Skeletal muscle satellite cell (primary cell): ENCODE measurements at regions not wholly inside any gene's neighbourhood (a gene's known extent, or its start where the extent isn't known, plus 50 kb on each side); places are given as distances from the start of the nearest gene placed in this dataset.

Experiments
- H3K27me3 ChIP-seq: 2 replicates; pipeline ENCODE4 v1.7.0; 2013; ENCODE audit warnings: low read length; ENCODE audit not compliant: control insufficient read depth, insufficient read depth
- H3K36me3 ChIP-seq: 2 replicates; pipeline ENCODE4 v1.7.0; 2013; ENCODE audit warnings: mild to moderate bottlenecking, control low read depth, low read length; ENCODE audit not compliant: insufficient read depth
- H3K4me1 ChIP-seq: 2 replicates; pipeline ENCODE4 v1.7.0; 2013; ENCODE audit warnings: low read length; ENCODE audit not compliant: control insufficient read depth, insufficient read depth
- H3K4me2 ChIP-seq: 2 replicates; pipeline ENCODE4 v1.7.0; 2013; ENCODE audit warnings: mild to moderate bottlenecking, low read length
- H3K4me3 ChIP-seq: 2 replicates; pipeline ENCODE4 v1.7.0; 2013; ENCODE audit warnings: low read length
- H3K9ac ChIP-seq: 2 replicates; pipeline ENCODE4 v1.7.0; 2013; ENCODE audit warnings: mild to moderate bottlenecking, low read depth, low read length, moderate library complexity
- H3K9me3 ChIP-seq: replicated peaks from 2 replicates; pipeline ENCODE4 v1.7.0; 2013; ENCODE audit warnings: mild to moderate bottlenecking, control low read depth, low read length

DNA sequence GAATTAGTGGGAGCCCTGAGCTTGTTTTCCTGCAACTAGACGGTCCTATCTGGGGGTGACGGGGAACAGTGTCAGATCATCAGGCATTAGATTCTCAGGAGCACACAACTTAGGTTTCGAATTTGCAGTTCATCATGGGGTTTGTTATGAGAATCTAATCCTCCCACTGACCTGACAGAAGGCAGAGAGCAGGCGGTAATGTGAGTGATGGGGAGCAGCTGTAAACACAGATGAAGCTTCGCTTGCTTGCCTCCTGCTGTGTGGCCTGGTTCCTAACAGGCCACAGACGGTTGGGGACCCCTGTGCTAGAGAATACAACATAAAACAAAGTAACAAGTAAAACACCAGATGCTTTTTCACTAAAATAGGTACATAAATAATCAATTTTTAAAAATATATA, 86.2 kb upstream of the BLTP1 start:
- Histone ChIP-seq H3K4me2 (no peak overlapping the region), H3K36me3 (no peaks in the 10 kb centered on the region), H3K9me3 (no peaks in the 10 kb centered on the region), H3K9ac (no peak overlapping the region), H3K4me1 (no peaks in the 10 kb centered on the region), H3K27me3 (no peaks in the 10 kb centered on the region), H3K4me3 (no peak overlapping the region)

DNA sequence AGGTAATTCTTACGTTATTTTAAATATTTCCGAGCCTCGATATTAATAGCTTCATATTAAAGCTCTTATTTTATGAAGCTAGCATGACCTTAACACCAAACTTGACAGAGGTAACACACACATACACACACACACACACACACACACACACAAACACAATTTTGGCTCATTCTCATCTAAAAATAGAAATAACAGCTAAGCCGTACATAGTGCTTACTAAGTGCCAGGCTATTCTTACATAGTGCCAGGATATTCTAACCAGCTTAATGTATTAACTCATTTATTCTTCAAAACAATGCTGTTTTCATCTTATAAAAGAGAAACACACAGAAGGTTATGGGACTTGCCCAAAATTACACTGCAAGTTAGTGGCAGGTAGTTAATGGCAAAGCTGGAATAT, 87.0 kb upstream of the BLTP1 start:
- no peaks in the 10 kb centered on the region for H3K27me3 ChIP-seq
- no peak overlapping the region for H3K4me2 ChIP-seq
- H3K9me3 ChIP-seq, result no peaks in the 10 kb centered on the region
- no peaks in the 10 kb centered on the region for H3K4me1 ChIP-seq
- no peaks in the 10 kb centered on the region for H3K36me3 ChIP-seq
- no peak overlapping the region for H3K9ac ChIP-seq
- no peak overlapping the region for H3K4me3 ChIP-seq

DNA sequence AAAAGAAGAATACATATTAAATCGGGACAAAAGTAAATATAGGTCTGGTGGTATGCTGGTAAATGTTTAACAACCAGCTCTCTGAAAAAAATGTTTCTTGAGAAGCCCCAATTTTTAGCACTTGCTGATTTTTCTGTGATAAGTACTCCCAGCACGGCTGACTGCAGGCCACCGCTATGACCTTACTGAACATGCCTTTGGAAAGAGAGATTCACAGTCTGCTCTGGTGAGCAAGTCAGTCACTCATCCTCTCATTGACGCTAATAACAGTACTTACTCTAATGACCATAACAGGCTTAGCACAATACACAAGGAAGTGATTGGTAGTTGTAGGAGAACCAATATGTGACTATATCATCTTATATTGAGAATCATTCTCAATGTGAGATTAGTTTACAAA, 98.9 kb upstream of the BLTP1 start:
- no peak overlapping the region for H3K4me3 ChIP-seq
- H3K9ac ChIP-seq, result no peak overlapping the region
- no peak overlapping the region for H3K4me2 ChIP-seq
- no peaks in the 10 kb centered on the region for H3K36me3 ChIP-seq
- H3K27me3 ChIP-seq, result no peaks in the 10 kb centered on the region
- H3K9me3 ChIP-seq, result no peaks in the 10 kb centered on the region
- no peaks in the 10 kb centered on the region for H3K4me1 ChIP-seq

DNA sequence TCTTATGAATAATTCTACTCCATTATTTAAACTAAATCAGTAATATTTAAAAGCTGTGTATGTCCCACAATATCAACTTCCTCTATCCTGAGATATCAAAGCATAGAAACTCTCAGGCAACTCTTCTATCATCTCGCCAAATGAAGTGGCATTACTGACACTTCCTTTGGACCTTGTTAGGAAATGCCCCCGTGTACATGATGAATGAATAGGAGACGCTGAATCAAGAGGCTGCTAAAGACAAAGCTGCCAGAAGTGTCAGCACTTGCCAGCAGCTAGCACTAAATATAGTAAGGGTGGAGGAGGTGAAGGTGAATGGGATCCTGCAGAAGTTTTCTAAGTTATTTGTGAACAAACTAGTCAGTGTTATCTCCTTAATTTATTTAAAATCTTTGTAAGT, 99.5 kb upstream of the BLTP1 start:
- no peak overlapping the region for H3K9ac ChIP-seq
- H3K4me3 ChIP-seq, result no peak overlapping the region
- no peaks in the 10 kb centered on the region for H3K9me3 ChIP-seq
- no peak overlapping the region for H3K4me2 ChIP-seq
- no peaks in the 10 kb centered on the region for H3K27me3 ChIP-seq
- no peaks in the 10 kb centered on the region for H3K4me1 ChIP-seq
- no peaks in the 10 kb centered on the region for H3K36me3 ChIP-seq

DNA sequence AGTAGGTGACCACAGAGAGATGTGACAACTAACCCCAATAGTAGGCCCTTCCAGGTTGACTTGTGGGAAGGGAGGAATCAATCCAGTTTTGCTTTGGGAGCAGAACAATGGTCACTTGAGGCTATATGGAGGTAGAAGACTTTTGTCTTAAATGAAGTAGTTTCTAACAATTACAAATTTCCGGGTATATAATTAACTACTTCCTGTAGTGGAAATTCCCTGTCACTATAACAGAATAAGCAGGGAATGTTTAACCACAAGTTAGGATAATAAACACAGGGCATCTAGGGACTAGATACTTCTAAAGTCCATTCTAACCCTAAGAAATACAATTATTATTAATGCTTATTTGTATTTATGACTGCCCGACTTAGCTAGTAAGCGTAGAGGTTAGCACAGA, 99.0 kb upstream of the TRPC3 start:
- no peaks in the 10 kb centered on the region for H3K27me3 ChIP-seq
- no peak overlapping the region for H3K4me3 ChIP-seq
- no peak overlapping the region for H3K4me2 ChIP-seq
- H3K9me3 ChIP-seq, result no peaks in the 10 kb centered on the region
- H3K4me1 ChIP-seq, result no peaks in the 10 kb centered on the region
- no peak overlapping the region for H3K9ac ChIP-seq
- no peaks in the 10 kb centered on the region for H3K36me3 ChIP-seq

DNA sequence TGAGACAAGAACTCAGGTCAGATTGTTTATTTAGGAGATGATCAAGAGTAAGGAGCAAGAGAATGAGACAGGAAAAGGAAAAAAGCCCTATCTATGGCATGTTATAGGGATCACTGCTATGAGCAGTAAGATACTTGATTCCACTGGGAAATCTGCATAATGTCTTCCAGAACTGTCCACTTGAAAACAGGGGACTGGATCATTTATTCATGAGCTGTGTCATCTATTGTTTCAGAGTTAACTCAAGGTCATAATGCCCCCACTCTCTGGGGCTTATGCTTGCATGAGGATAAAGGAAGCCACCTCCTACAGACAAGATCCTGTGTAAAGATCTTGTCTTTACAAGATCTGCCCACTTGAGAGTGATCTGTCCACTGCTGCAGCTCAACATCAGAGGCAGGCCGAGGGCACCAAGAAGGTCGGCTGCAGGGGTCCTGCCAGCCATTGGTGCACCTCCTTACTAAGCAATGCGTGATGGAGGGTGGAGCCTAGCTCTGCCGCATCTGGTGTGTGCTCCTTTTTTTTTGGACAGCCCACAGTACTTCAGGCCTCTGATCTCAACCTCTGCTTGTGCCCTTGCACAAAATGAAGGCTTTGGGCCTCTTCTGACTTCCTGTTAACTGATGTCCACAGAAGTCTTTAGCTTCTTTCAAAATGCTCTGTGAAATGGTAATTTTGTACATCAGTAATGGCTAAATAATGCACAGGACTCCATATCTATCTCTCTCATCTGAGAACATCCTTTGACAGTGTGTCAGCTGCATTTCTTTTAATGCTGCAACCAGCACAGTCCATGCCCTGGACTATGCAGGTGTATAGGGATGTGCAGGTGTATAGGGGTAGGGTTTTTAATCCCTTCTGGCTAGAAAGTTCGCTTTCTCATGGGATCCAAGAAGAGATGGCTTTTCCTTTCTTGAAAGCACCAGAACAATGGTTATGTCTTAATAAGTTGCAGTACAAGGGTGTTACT, 95.9 kb upstream of the TRPC3 start:
- peaks cover 9% of the 10 kb centered on the region for H3K4me1 ChIP-seq
- no peak overlapping the region for H3K9ac ChIP-seq
- H3K4me3 ChIP-seq, result no peak overlapping the region
- no peaks in the 10 kb centered on the region for H3K36me3 ChIP-seq
- H3K4me2 ChIP-seq, result no peak overlapping the region
- no peaks in the 10 kb centered on the region for H3K27me3 ChIP-seq
- no peaks in the 10 kb centered on the region for H3K9me3 ChIP-seq

DNA sequence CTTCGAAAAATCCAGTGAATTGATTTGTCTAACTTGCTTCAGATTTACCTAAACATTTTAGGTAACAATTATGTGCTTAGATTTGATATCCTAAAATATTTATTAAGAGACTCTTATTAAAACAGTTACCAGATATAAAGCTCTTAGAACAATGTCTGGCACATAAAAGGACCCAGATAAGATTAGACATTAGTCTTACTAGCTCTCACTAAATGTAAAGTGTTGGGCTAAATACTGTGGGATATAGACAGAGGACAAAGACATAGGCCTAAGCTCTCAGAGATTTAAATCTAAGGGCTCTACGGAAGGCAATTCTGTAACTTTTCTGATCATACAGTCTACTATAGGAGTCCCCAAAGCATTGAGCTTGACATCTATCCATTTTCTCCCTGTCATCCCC, 94.4 kb upstream of the TRPC3 start:
- H3K4me3 ChIP-seq, result no peak overlapping the region
- H3K27me3 ChIP-seq, result no peaks in the 10 kb centered on the region
- H3K36me3 ChIP-seq, result no peaks in the 10 kb centered on the region
- no peak overlapping the region for H3K9ac ChIP-seq
- H3K4me2 ChIP-seq, result no peak overlapping the region
- H3K4me1 ChIP-seq, result peaks cover 9% of the 10 kb centered on the region
- H3K9me3 ChIP-seq, result no peaks in the 10 kb centered on the region

DNA sequence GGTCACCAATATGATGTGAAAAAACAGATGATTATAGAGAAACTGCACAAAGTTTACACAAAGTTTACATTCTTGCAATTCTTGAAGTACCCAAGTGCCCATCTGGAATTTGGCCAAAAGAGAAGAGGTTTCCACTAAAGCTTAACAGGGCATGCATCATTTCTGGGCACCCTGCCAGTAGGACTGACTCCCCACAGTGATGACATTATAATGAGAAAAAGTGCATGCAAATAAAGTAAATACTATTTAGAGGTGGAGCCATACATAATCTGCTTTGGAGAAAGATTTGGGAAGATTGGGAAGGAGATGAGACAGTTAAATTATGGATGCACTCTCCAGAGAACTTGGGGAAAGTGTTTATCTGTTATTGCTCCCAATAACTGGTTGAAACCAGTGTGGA, 93.7 kb upstream of the TRPC3 start:
- H3K9me3 ChIP-seq, result no peaks in the 10 kb centered on the region
- H3K4me3 ChIP-seq, result no peak overlapping the region
- H3K27me3 ChIP-seq, result no peaks in the 10 kb centered on the region

DNA sequence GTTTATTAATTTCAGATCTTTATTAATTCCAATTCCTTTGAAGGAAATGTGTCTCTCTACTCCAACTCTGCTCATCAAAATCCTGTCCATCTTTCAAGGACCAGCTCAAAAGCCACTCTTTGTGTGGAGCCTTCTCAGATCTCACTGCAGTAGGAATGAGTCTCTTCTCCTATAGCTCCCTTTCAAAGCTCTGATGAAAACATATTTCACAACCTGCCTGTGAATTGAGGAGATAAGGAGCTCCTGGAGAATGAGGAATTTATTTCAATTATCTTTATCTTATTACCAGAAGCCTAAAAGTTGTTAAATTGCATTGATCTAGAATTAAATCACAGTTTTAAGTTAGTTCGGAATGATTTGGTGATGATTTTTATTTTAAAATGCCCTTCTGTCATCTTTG, 92.6 kb upstream of the TRPC3 start:
- Histone ChIP-seq H3K9me3 (no peaks in the 10 kb centered on the region), H3K4me2 (no peak overlapping the region), H3K4me3 (no peak overlapping the region), H3K36me3 (no peaks in the 10 kb centered on the region), H3K27me3 (no peaks in the 10 kb centered on the region), H3K4me1 (peaks cover 9% of the 10 kb centered on the region), H3K9ac (no peak overlapping the region)

More for the DNA sequence above, 93.7 kb upstream of the TRPC3 start:
- H3K9ac ChIP-seq, result no peak overlapping the region
- no peaks in the 10 kb centered on the region for H3K36me3 ChIP-seq
- peaks cover 9% of the 10 kb centered on the region for H3K4me1 ChIP-seq
- peak overlapping the region; percentile 22 for H3K4me2 ChIP-seq

DNA sequence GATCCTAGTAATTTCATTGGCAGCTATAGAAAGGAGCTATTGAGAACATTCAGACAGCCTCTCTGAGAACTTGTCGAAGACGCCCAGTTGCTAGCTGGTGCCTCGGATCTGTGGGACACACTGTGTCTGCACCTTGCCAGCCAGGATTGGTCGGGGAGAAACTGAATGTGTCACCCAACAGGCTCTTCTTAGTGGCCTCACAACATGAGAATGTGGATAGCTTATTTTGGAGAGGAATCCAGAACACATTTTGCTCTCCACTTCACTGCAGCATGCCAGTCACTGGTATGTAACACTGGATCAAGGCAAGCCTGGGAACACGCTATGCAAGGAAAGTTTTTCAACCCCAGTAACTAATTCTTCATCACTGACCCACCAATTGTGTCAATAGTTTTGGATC, 89.5 kb upstream of the TRPC3 start:
- Histone ChIP-seq H3K4me3 (no peak overlapping the region), H3K27me3 (no peaks in the 10 kb centered on the region), H3K36me3 (no peaks in the 10 kb centered on the region), H3K4me2 (no peak overlapping the region), H3K9ac (no peak overlapping the region), H3K9me3 (no peaks in the 10 kb centered on the region), H3K4me1 (peaks cover 9% of the 10 kb centered on the region)

DNA sequence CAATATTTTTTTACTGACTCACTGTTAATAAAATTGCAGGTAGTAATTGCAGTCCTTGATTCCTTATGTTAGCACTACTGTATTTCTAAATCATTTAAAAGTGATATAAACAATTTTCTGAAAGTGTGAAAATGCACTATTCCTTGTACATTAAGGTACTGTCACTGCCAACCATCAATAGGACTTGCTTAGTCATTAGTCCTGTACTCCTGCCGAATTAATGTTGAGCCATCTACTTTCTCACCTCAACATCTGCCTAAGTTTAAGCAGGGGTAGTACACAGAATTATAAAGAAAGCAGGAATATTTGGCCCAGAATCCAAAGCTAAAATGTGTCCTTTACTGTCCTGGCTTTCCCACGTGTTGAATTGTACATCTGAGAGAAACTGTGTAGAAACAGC, 87.0 kb upstream of the TRPC3 start:
- H3K4me2 ChIP-seq, result no peak overlapping the region
- no peak overlapping the region for H3K9ac ChIP-seq
- no peaks in the 10 kb centered on the region for H3K9me3 ChIP-seq
- H3K4me1 ChIP-seq, result no peaks in the 10 kb centered on the region
- H3K4me3 ChIP-seq, result no peak overlapping the region
- no peaks in the 10 kb centered on the region for H3K36me3 ChIP-seq
- H3K27me3 ChIP-seq, result no peaks in the 10 kb centered on the region

DNA sequence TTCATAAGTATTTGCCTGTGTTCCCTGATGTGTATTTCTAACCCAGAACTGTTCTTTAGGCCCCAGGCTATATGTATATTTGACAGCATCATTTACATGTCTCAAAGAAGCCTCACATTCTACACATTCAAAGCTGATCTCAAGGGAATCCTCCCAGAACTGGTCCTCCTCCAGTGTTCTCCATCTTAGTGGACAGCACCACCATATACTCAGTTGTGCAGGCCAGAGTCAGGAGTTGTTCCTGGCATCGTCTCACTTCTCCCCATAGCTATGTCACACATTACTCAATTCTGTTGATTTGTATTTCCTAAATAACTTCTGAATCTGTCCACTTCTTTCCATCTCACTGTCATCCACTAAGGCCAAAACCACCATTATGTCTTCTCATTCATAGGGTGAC, 82.8 kb upstream of the TRPC3 start:
- Histone ChIP-seq H3K4me2 (no peak overlapping the region), H3K27me3 (no peaks in the 10 kb centered on the region), H3K36me3 (no peaks in the 10 kb centered on the region)

More for the DNA sequence above, 82.8 kb upstream of the TRPC3 start:
- Histone ChIP-seq H3K9me3 (no peaks in the 10 kb centered on the region), H3K4me3 (no peak overlapping the region), H3K4me1 (no peaks in the 10 kb centered on the region), H3K9ac (no peak overlapping the region)
